GM21381 (cell line): ENCODE measurements at regions not wholly inside any gene's neighbourhood (a gene's known extent, or its start where the extent isn't known, plus 50 kb on each side); places are given as distances from the start of the nearest gene placed in this dataset.

Source experiments
- ATAC-seq: cut with Tn5 transposase; IDR thresholded peaks from one replicate; pipeline ENCODE4 v1.9.1; 2021; ENCODE audit warnings: mild to moderate bottlenecking, moderate library complexity; ENCODE audit not compliant: unreplicated experiment

- ATAC-seq: no peak
Measured at GRCh38 chr3:5520237-5520636, 332.7 kb downstream of the EDEM1 start.

GRCh38 chr3:5523125-5523524 lies 335.6 kb downstream of the EDEM1 start:
- ATAC-seq: no peak

GRCh38 chr3:5531039-5531438 lies 343.5 kb downstream of the EDEM1 start:
- ATAC-seq: no peak

- no peak for ATAC-seq
Measured at GRCh38 chr3:5531741-5532290, 344.3 kb downstream of the EDEM1 start.

GRCh38 chr3:5540532-5540931 lies 353.0 kb downstream of the EDEM1 start:
- ATAC-seq: no peak

- ATAC-seq: no peak
Measured at GRCh38 chr3:5542472-5542871, 355.0 kb downstream of the EDEM1 start.

- ATAC-seq: no peak
Measured at GRCh38 chr3:5543047-5543446, 355.5 kb downstream of the EDEM1 start.

- ATAC-seq: no peak
Measured at GRCh38 chr3:5545719-5546118, 358.2 kb downstream of the EDEM1 start.

GRCh38 chr3:5553203-5553602 lies 365.7 kb downstream of the EDEM1 start:
- no peak for ATAC-seq

GRCh38 chr3:5554245-5554747 lies 366.8 kb downstream of the EDEM1 start:
- ATAC-seq: no peak

GRCh38 chr3:5560199-5560598 lies 372.7 kb downstream of the EDEM1 start:
- ATAC-seq: no peak

GRCh38 chr3:5563537-5564277 lies 376.2 kb downstream of the EDEM1 start:
- ATAC-seq: no peak

- ATAC-seq: no peak
Measured at GRCh38 chr3:5564278-5564666, 376.8 kb downstream of the EDEM1 start.

- ATAC-seq: no peak
Measured at GRCh38 chr3:5565026-5565425, 377.5 kb downstream of the EDEM1 start.

- no peak for ATAC-seq
Measured at GRCh38 chr3:5567113-5567512, 379.6 kb downstream of the EDEM1 start.

GRCh38 chr3:5568451-5568850 lies 380.9 kb downstream of the EDEM1 start:
- ATAC-seq: no peak

- ATAC-seq: no peak
Measured at GRCh38 chr3:5569152-5569551, 381.6 kb downstream of the EDEM1 start.

- no peak for ATAC-seq
Measured at GRCh38 chr3:5572168-5572567, 384.7 kb downstream of the EDEM1 start.

GRCh38 chr3:5576277-5577011 lies 388.9 kb downstream of the EDEM1 start:
- ATAC-seq: no peak

GRCh38 chr3:5579139-5579602 lies 391.7 kb downstream of the EDEM1 start:
- no peak for ATAC-seq

GRCh38 chr3:5579946-5580345 lies 392.4 kb downstream of the EDEM1 start:
- no peak for ATAC-seq

- no peak for ATAC-seq
Measured at GRCh38 chr3:5580826-5581225, 393.3 kb downstream of the EDEM1 start.
